Neural progenitor cell (in vitro differentiated cells): ENCODE measurements at regions not wholly inside any gene's neighbourhood (a gene's known extent, or its start where the extent isn't known, plus 50 kb on each side); places are given as distances from the start of the nearest gene placed in this dataset.

Source experiments
- CTCF ChIP-seq: fragments of 200-600 bp; sonication (generic); IDR thresholded peaks from 2 replicates; pipeline ENCODE4 v1.5.1; 2017; ENCODE audit warnings: antibody characterized with exemption, mild to moderate bottlenecking
- EZH2phosphoT487 ChIP-seq: fragments of 200-600 bp; sonication (generic); IDR thresholded peaks from 2 replicates; pipeline ENCODE4 v1.6.1; 2017; ENCODE audit warnings: antibody characterized with exemption

- TF ChIP-seq EZH2phosphoT487 (no peak), CTCF (no peak)
Observed at GRCh38 chr3:165336786-165337185, 140.6 kb upstream of the SLITRK3 start.
